GM21786 (cell line): ENCODE measurements at regions not wholly inside any gene's neighbourhood (a gene's known extent, or its start where the extent isn't known, plus 50 kb on each side); places are given as distances from the start of the nearest gene placed in this dataset.
"Not testable (repeated sequence)": the region's sequence is repeated elsewhere in the genome, so short reads cannot be mapped to it uniquely, and the experiment has no call there.

Experiments
- ATAC-seq: cut with Tn5 transposase; IDR thresholded peaks from one replicate; pipeline ENCODE4 v1.9.1; 2021; ENCODE audit not compliant: unreplicated experiment

GRCh38 chr4:144799486-144799885 is 153.5 kb downstream of the HHIP start:
- no peak for ATAC-seq

GRCh38 chr4:144801731-144802130 is 155.8 kb downstream of the HHIP start:
- no peak for ATAC-seq

- no peak for ATAC-seq
Observed at GRCh38 chr4:144808034-144808433, 162.1 kb downstream of the HHIP start.

- ATAC-seq, result no peak
Observed at GRCh38 chr4:144809056-144809640, 163.2 kb downstream of the HHIP start.

- ATAC-seq, result no peak
Observed at GRCh38 chr4:144816668-144817067, 170.7 kb downstream of the HHIP start.

GRCh38 chr4:144817081-144817480 is 171.1 kb downstream of the HHIP start:
- ATAC-seq, result no peak

GRCh38 chr4:144818136-144818535 is 172.2 kb downstream of the HHIP start:
- no peak for ATAC-seq

GRCh38 chr4:144819591-144819990 is 173.6 kb downstream of the HHIP start:
- ATAC-seq, result no peak

GRCh38 chr4:144820011-144820727 is 174.2 kb downstream of the HHIP start:
- no peak for ATAC-seq

GRCh38 chr4:144820728-144821085 is 174.8 kb downstream of the HHIP start:
- ATAC-seq, result no peak

GRCh38 chr4:144831971-144832370 is 186.0 kb downstream of the HHIP start:
- no peak for ATAC-seq

- no peak for ATAC-seq
Observed at GRCh38 chr4:144845411-144845810, 199.5 kb downstream of the HHIP start.

- no peak for ATAC-seq
Observed at GRCh38 chr4:144851948-144852347, 206.0 kb downstream of the HHIP start.

- ATAC-seq, result no peak
Observed at GRCh38 chr4:144861471-144861870, 215.5 kb downstream of the HHIP start.

GRCh38 chr4:144862210-144862609 is 216.3 kb downstream of the HHIP start:
- no peak for ATAC-seq

GRCh38 chr4:144864891-144865290 is 218.9 kb downstream of the HHIP start:
- not testable (repeated sequence) for ATAC-seq

GRCh38 chr4:144868309-144868708 is 222.4 kb downstream of the HHIP start:
- no peak for ATAC-seq

GRCh38 chr4:144872508-144873225 is 225.3 kb downstream of the ANAPC10 start:
- ATAC-seq, result no peak

GRCh38 chr4:144873226-144873990 is 224.6 kb downstream of the ANAPC10 start:
- no peak for ATAC-seq

- ATAC-seq, result no peak
Observed at GRCh38 chr4:144894573-144894972, 203.4 kb downstream of the ANAPC10 start.

- ATAC-seq, result no peak
Observed at GRCh38 chr4:144899393-144899792, 198.6 kb downstream of the ANAPC10 start.

GRCh38 chr4:144901141-144901540 is 196.9 kb downstream of the ANAPC10 start:
- no peak for ATAC-seq
